ENCODE measurements at regions not wholly inside any gene's neighbourhood (a gene's known extent, or its start where the extent isn't known, plus 50 kb on each side); places are given as distances from the start of the nearest gene placed in this dataset.

DNA sequence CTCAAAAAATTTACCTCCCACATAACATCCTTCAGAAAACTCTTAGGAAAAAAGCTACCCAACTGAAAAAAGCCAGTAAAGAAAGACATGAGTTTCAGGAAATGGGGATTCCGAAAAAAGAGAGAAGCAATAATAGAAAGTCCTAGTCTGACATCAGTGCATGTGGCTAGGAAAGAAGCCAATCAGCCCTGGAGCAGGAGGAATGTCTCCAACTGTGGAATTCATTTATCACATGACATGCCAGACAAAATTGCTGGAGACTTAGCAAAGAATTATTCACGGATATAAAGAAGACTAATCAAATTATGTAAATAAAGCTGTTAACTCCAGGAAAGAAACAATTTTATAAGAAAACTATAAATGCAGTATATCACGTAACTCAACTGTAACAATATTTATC lies 258.9 kb upstream of the RARB start:
- TF ChIP-seq, protein P1, sequence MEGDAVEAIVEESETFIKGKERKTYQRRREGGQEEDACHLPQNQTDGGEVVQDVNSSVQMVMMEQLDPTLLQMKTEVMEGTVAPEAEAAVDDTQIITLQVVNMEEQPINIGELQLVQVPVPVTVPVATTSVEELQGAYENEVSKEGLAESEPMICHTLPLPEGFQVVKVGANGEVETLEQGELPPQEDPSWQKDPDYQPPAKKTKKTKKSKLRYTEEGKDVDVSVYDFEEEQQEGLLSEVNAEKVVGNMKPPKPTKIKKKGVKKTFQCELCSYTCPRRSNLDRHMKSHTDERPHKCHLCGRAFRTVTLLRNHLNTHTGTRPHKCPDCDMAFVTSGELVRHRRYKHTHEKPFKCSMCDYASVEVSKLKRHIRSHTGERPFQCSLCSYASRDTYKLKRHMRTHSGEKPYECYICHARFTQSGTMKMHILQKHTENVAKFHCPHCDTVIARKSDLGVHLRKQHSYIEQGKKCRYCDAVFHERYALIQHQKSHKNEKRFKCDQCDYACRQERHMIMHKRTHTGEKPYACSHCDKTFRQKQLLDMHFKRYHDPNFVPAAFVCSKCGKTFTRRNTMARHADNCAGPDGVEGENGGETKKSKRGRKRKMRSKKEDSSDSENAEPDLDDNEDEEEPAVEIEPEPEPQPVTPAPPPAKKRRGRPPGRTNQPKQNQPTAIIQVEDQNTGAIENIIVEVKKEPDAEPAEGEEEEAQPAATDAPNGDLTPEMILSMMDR (IDR thresholded peaks at IDR 0.05) = no peak
- no peak for TF ChIP-seq POLR2A (IDR thresholded peaks at IDR 0.05)
